ENCODE measurements at regions not wholly inside any gene's neighbourhood (a gene's known extent, or its start where the extent isn't known, plus 50 kb on each side); places are given as distances from the start of the nearest gene placed in this dataset.

GRCh38 chr10:125399289-125399688 lies 238.9 kb upstream of the CTBP2 start:
- Mint-ChIP-seq H3K9me3 (no peaks in the 10 kb centered on the region), H3K27ac (no peak overlapping the region), H3K36me3 (ENCODE audit: low read depth) (no peaks in the 10 kb centered on the region)

GRCh38 chr10:125398270-125398669 lies 237.9 kb upstream of the CTBP2 start:
- H3K36me3 Mint-ChIP-seq (ENCODE audit: low read depth) = no peaks in the 10 kb centered on the region
- no peak overlapping the region for H3K4me3 Mint-ChIP-seq
- H3K27me3 Mint-ChIP-seq (ENCODE audit: low read depth) = no peaks in the 10 kb centered on the region

More at GRCh38 chr10:125399289-125399688, 238.9 kb upstream of the CTBP2 start:
- no peaks in the 10 kb centered on the region for H3K4me1 Mint-ChIP-seq (ENCODE audit: low read depth)
- no peak overlapping the region for H3K4me3 Mint-ChIP-seq
- H3K27me3 Mint-ChIP-seq (ENCODE audit: low read depth) = no peaks in the 10 kb centered on the region

DNA sequence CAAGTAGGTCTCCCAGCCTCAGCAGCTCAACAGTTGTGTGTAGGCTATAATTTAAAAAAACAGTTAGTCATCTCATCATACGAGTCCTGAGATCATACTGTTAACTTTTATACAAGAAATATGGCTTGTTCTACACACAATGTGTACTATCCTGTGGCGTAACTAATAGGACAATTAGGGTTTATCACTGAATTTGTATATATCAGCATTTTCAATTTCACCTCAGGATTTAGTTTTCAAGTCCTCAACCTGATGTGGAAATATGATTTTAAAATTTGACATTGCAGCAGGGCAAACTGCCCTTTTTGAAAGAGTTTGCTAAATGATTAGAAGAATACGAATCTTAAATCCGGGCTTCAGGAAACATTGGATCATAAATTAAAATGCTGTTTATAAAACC lies 237.2 kb upstream of the CTBP2 start:
- Mint-ChIP-seq H3K9me3 (no peaks in the 10 kb centered on the region), H3K4me3 (no peak overlapping the region), H3K36me3 (ENCODE audit: low read depth) (no peaks in the 10 kb centered on the region), H3K4me1 (ENCODE audit: low read depth) (no peaks in the 10 kb centered on the region), H3K27ac (no peak overlapping the region), H3K27me3 (ENCODE audit: low read depth) (no peaks in the 10 kb centered on the region)

More at GRCh38 chr10:125398270-125398669, 237.9 kb upstream of the CTBP2 start:
- Mint-ChIP-seq H3K27ac (no peak overlapping the region), H3K9me3 (no peaks in the 10 kb centered on the region), H3K4me1 (ENCODE audit: low read depth) (no peaks in the 10 kb centered on the region)

DNA sequence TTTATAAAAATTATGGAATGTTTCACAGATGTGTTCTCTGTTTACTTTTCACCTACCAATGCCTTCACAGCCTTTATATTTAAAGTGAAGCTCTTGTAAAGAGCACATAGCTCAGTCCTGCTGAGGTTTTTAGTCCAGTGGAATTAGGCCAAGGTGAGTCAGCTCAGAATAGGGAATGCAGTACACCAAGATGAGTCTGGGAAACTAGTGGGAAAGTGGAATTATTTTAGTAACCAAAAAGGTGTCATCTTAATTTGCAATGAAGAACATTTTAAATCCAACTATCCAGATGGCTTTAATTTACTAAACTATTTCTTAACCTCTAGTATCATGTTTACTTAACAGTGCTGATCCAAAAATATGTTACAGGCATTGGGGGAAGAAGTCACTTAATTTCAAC lies 236.3 kb upstream of the CTBP2 start:
- Mint-ChIP-seq H3K4me3 (no peak overlapping the region), H3K9me3 (peaks cover 3% of the 10 kb centered on the region), H3K27me3 (ENCODE audit: low read depth) (no peaks in the 10 kb centered on the region), H3K27ac (no peak overlapping the region), H3K36me3 (ENCODE audit: low read depth) (no peaks in the 10 kb centered on the region), H3K4me1 (ENCODE audit: low read depth) (no peaks in the 10 kb centered on the region)

DNA sequence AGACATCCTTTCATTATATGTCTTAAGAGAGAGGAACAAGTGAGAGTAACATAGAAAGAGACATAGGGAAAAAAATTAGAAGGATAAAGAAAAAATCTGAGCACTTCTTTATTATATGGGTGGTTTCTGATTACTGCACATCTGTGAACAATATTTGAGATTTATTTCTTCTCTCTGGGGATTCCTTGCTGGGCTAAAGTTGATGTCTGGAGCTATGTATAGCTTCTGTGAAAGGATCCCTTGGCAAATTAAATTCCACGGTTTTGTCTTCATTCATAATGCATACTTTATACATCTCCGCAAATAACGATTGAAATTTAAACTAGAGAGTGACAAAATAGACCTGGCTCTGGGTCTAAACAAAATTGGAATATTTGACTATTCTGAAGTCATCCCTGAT lies 232.2 kb upstream of the CTBP2 start:
- H3K27ac Mint-ChIP-seq = no peak overlapping the region
- H3K27me3 Mint-ChIP-seq (ENCODE audit: low read depth) = no peaks in the 10 kb centered on the region

GRCh38 chr10:125392154-125392553 lies 231.8 kb upstream of the CTBP2 start:
- H3K4me1 Mint-ChIP-seq (ENCODE audit: low read depth) = no peaks in the 10 kb centered on the region
- H3K27ac Mint-ChIP-seq = no peak overlapping the region
- H3K36me3 Mint-ChIP-seq (ENCODE audit: low read depth) = no peaks in the 10 kb centered on the region
- H3K9me3 Mint-ChIP-seq = peaks cover 13% of the 10 kb centered on the region
- H3K27me3 Mint-ChIP-seq (ENCODE audit: low read depth) = no peaks in the 10 kb centered on the region
- no peak overlapping the region for H3K4me3 Mint-ChIP-seq

More for the DNA sequence above, 232.2 kb upstream of the CTBP2 start:
- no peaks in the 10 kb centered on the region for H3K4me1 Mint-ChIP-seq (ENCODE audit: low read depth)
- no peaks in the 10 kb centered on the region for H3K36me3 Mint-ChIP-seq (ENCODE audit: low read depth)
- no peak overlapping the region for H3K4me3 Mint-ChIP-seq
- H3K9me3 Mint-ChIP-seq = peaks cover 13% of the 10 kb centered on the region

DNA sequence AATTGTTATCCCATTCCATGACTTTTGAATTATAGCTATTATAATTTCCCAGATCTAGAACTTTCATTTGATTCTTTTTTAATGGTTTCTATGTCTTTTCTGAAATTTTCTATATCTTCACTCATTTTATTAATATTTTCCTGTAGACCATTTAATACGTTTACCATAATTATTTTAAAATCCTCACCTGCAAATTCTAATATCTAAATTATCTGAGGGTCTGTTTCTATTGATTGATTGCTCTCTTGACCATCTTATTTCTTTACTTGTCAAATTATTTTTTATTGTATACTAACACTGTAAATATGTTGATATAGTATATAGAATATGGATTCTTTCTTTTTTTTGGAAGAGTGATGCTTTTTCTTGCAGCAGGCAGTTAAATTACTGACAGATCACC lies 229.3 kb upstream of the CTBP2 start:
- Mint-ChIP-seq H3K27me3 (ENCODE audit: low read depth) (no peaks in the 10 kb centered on the region), H3K36me3 (ENCODE audit: low read depth) (no peaks in the 10 kb centered on the region), H3K4me1 (ENCODE audit: low read depth) (no peaks in the 10 kb centered on the region), H3K9me3 (peaks cover 13% of the 10 kb centered on the region), H3K4me3 (no peak overlapping the region), H3K27ac (no peak overlapping the region)

- no peaks in the 10 kb centered on the region for H3K27me3 Mint-ChIP-seq (ENCODE audit: low read depth)
- no peaks in the 10 kb centered on the region for H3K4me1 Mint-ChIP-seq (ENCODE audit: low read depth)
- no peak overlapping the region for H3K4me3 Mint-ChIP-seq
- no peaks in the 10 kb centered on the region for H3K36me3 Mint-ChIP-seq (ENCODE audit: low read depth)
- no peak overlapping the region for H3K27ac Mint-ChIP-seq
- peaks cover 7% of the 10 kb centered on the region for H3K9me3 Mint-ChIP-seq
These were observed 219.2 kb upstream of the CTBP2 start for GRCh38 chr10:125379592-125379991.

DNA sequence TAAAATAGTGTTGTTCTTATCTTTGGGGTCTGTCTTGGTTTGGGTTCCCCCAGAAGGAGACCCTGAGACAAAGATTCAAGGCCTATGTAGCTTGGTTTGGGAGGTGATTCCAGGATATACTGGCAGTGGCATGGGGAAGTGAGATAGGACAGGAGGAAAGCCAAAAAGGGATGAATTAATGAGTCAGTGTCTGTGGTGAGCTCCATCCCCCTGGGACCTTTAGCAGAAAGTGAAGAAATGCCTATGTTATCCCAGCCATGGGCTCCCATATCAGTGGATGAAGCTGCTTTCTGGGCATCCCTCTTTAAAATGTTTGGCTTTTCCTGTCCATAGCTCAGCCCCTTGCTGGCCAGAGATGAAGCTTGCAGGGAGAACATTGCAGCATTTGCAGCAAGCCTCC lies 217.0 kb upstream of the CTBP2 start:
- H3K4me1 Mint-ChIP-seq (ENCODE audit: low read depth) = no peaks in the 10 kb centered on the region
- no peaks in the 10 kb centered on the region for H3K36me3 Mint-ChIP-seq (ENCODE audit: low read depth)
- H3K27me3 Mint-ChIP-seq (ENCODE audit: low read depth) = no peaks in the 10 kb centered on the region
- H3K27ac Mint-ChIP-seq = no peak overlapping the region
- no peak overlapping the region for H3K4me3 Mint-ChIP-seq
- H3K9me3 Mint-ChIP-seq = peaks cover 7% of the 10 kb centered on the region

GRCh38 chr10:125375210-125375609 lies 214.8 kb upstream of the CTBP2 start:
- Mint-ChIP-seq H3K9me3 (no peaks in the 10 kb centered on the region), H3K36me3 (ENCODE audit: low read depth) (no peaks in the 10 kb centered on the region), H3K4me3 (no peak overlapping the region), H3K27ac (no peak overlapping the region), H3K27me3 (ENCODE audit: low read depth) (no peaks in the 10 kb centered on the region), H3K4me1 (ENCODE audit: low read depth) (no peaks in the 10 kb centered on the region)

GRCh38 chr10:125373546-125373945 lies 213.2 kb upstream of the CTBP2 start:
- H3K4me3 Mint-ChIP-seq = no peak overlapping the region
- H3K27me3 Mint-ChIP-seq (ENCODE audit: low read depth) = no peaks in the 10 kb centered on the region
- no peaks in the 10 kb centered on the region for H3K36me3 Mint-ChIP-seq (ENCODE audit: low read depth)
- no peaks in the 10 kb centered on the region for H3K4me1 Mint-ChIP-seq (ENCODE audit: low read depth)
- no peaks in the 10 kb centered on the region for H3K9me3 Mint-ChIP-seq
- no peak overlapping the region for H3K27ac Mint-ChIP-seq

DNA sequence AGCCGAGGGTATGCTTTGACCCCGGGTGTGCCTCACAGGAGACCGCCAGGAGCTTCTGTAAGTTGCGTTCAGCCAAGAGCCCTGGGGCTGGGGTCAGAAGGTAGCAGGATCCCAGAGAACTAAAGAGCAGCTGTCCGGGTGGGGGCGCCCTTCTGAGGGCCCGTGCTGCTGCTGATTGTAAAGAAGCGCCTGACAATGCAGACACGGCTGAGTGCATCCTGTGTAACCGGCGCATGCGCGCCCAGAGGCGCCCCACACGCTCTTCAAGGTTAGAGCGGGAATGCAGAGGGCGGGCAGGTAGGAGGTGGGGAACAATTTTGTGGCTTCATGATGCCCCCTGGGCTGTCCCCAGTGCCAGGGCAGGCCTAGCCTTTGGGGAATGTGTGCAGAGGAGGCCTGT lies 210.2 kb upstream of the CTBP2 start:
- Mint-ChIP-seq H3K27me3 (ENCODE audit: low read depth) (no peaks in the 10 kb centered on the region), H3K4me1 (ENCODE audit: low read depth) (no peaks in the 10 kb centered on the region), H3K9me3 (no peaks in the 10 kb centered on the region), H3K36me3 (ENCODE audit: low read depth) (no peaks in the 10 kb centered on the region), H3K27ac (no peak overlapping the region), H3K4me3 (no peak overlapping the region)

GRCh38 chr10:125369382-125370326 lies 209.3 kb upstream of the CTBP2 start:
- Mint-ChIP-seq H3K9me3 (no peaks in the 10 kb centered on the region), H3K4me1 (ENCODE audit: low read depth) (no peaks in the 10 kb centered on the region), H3K27me3 (ENCODE audit: low read depth) (no peaks in the 10 kb centered on the region), H3K36me3 (ENCODE audit: low read depth) (no peaks in the 10 kb centered on the region), H3K27ac (no peak overlapping the region), H3K4me3 (no peak overlapping the region)

DNA sequence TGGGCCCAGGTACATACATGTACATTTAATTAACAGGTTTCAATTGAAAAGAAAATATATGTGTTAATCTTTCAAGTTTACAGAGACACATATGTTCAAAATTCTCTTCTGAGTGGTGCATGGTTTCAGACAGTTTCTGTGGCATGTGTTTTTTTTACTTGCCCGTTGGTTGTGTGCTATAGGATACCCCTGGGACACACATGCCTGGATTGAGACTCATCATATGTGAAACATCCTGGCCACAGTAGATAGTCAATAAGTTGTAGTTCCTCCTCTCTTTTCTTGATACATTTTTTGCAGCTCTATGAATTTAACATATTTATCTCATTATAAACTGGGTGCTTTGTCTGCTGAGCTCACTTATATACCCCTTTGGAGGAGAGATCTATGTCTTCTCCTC lies 207.8 kb upstream of the CTBP2 start:
- Mint-ChIP-seq H3K27ac (no peak overlapping the region), H3K4me1 (ENCODE audit: low read depth) (no peaks in the 10 kb centered on the region), H3K36me3 (ENCODE audit: low read depth) (no peaks in the 10 kb centered on the region)

GRCh38 chr10:125363791-125364190 lies 203.4 kb upstream of the CTBP2 start:
- Mint-ChIP-seq H3K9me3 (peaks cover 7% of the 10 kb centered on the region), H3K27me3 (ENCODE audit: low read depth) (no peaks in the 10 kb centered on the region), H3K4me3 (no peak overlapping the region), H3K27ac (no peak overlapping the region), H3K4me1 (ENCODE audit: low read depth) (no peaks in the 10 kb centered on the region), H3K36me3 (ENCODE audit: low read depth) (no peaks in the 10 kb centered on the region)

More for the DNA sequence above, 207.8 kb upstream of the CTBP2 start:
- Mint-ChIP-seq H3K27me3 (ENCODE audit: low read depth) (no peaks in the 10 kb centered on the region), H3K9me3 (no peaks in the 10 kb centered on the region), H3K4me3 (no peak overlapping the region)
